ENCODE measurements at regions not wholly inside any gene's neighbourhood (a gene's known extent, or its start where the extent isn't known, plus 50 kb on each side); places are given as distances from the start of the nearest gene placed in this dataset.

GRCh38 chr16:55091213-55091870, 160.7 kb downstream of the IRX5 start:
- TF ChIP-seq CTCF (IDR thresholded peaks at IDR 0.05) (no peak), POLR2A (IDR thresholded peaks at IDR 0.05) (no peak)

Data from tibial nerve (tissue), 3 donors.